ENCODE measurements at regions not wholly inside any gene's neighbourhood (a gene's known extent, or its start where the extent isn't known, plus 50 kb on each side); places are given as distances from the start of the nearest gene placed in this dataset.

GRCh38 chr2:106020821-106021661, 173.1 kb downstream of the UXS1 start:
- H2BK15ac ChIP-seq (ENCODE audit: low read length) = no peak overlapping the region
- no peak overlapping the region for H4K91ac ChIP-seq (ENCODE audit: low read depth, low read length, poor library complexity)
- H3K27me3 ChIP-seq (ENCODE audit: control insufficient read depth in 3 of 3, insufficient read depth in 3 of 3, low read depth in 1 of 3, low read length in 3 of 3) = peaks cover 0 to 8% (median 0%) of the 10 kb centered on the region in 3 experiments
- peaks cover 0 to 5% of the 10 kb centered on the region in 2 donors for H3K4me1 ChIP-seq (ENCODE audit: control insufficient read depth in 2 of 2, insufficient read depth in 1 of 2, low read depth in 1 of 2, low read length in 2 of 2)
- H4K8ac ChIP-seq (ENCODE audit: low read depth, low read length) = no peak overlapping the region
- no peak overlapping the region for H2BK5ac ChIP-seq (ENCODE audit: low read length)
- no peak overlapping the region for H3K4me2 ChIP-seq (ENCODE audit: insufficient read depth, low read length, poor library complexity, severe bottlenecking)
- H3K36me3 ChIP-seq (replicated peaks in 1 of 2; ENCODE audit: control insufficient read depth in 2 of 2, insufficient read depth in 2 of 2, low read length in 2 of 2) = no peaks in the 10 kb centered on the region
- no CpG with 5 or more reads among the region's 12 CpGs for WGBS, 2 donors (ENCODE audit: extremely low coverage in 2 of 2, insufficient read length in 2 of 2, insufficient replicate concordance in 1 of 2)
- H2BK12ac ChIP-seq (ENCODE audit: low read length) = no peak overlapping the region
- no peaks in the 10 kb centered on the region for H3K9me3 ChIP-seq (replicated peaks in 1 of 2; ENCODE audit: control insufficient read depth in 2 of 2, insufficient read depth in 1 of 2, low read depth in 1 of 2, low read length in 2 of 2)
- H3K79me1 ChIP-seq (ENCODE audit: low read depth, low read length) = no peaks in the 10 kb centered on the region
- H2AFZ ChIP-seq (ENCODE audit: low read length) = no peak overlapping the region
- H3K27ac ChIP-seq (replicated peaks; ENCODE audit: low read length) = no peak overlapping the region
- H3K18ac ChIP-seq (ENCODE audit: low read length) = no peak overlapping the region
- no peak overlapping the region for H3K14ac ChIP-seq (ENCODE audit: low read length)
- H2AK5ac ChIP-seq (ENCODE audit: low read depth, low read length) = no peak overlapping the region
- no peak overlapping the region for H2BK120ac ChIP-seq (ENCODE audit: low read depth, low read length)
- no peak overlapping the region for H3K4ac ChIP-seq (ENCODE audit: low read length)
- no peak overlapping the region for H3K9ac ChIP-seq (ENCODE audit: low read depth, low read length, poor library complexity)
- no peak overlapping the region for H3K23ac ChIP-seq (ENCODE audit: low read depth, low read length, poor library complexity)
- H3K4me3 ChIP-seq (ENCODE audit: low read length in 2 of 2) = no peak overlapping the region
- no peak for DNase-seq (ENCODE audit: low spot score)

- H3K4me1 ChIP-seq (ENCODE audit: control insufficient read depth in 2 of 2, insufficient read depth in 1 of 2, low read depth in 1 of 2, low read length in 2 of 2) = peaks cover 0 to 5% of the 10 kb centered on the region in 2 donors
- no peak overlapping the region for H3K4me3 ChIP-seq (ENCODE audit: low read length in 2 of 2)
- no peak overlapping the region for H4K91ac ChIP-seq (ENCODE audit: low read depth, low read length, poor library complexity)
- no peak overlapping the region for H3K4ac ChIP-seq (ENCODE audit: low read length)
- H2BK120ac ChIP-seq (ENCODE audit: low read depth, low read length) = no peak overlapping the region
- H3K23ac ChIP-seq (ENCODE audit: low read depth, low read length, poor library complexity) = no peak overlapping the region
- no peaks in the 10 kb centered on the region for H3K79me1 ChIP-seq (ENCODE audit: low read depth, low read length)
- H3K14ac ChIP-seq (ENCODE audit: low read length) = no peak overlapping the region
- no peak overlapping the region for H2BK5ac ChIP-seq (ENCODE audit: low read length)
- no peak overlapping the region for H3K9ac ChIP-seq (ENCODE audit: low read depth, low read length, poor library complexity)
- no peak overlapping the region for H2AK5ac ChIP-seq (ENCODE audit: low read depth, low read length)
- no peak overlapping the region for H3K27ac ChIP-seq (replicated peaks; ENCODE audit: low read length)
- no peaks in the 10 kb centered on the region for H3K36me3 ChIP-seq (replicated peaks in 1 of 2; ENCODE audit: control insufficient read depth in 2 of 2, insufficient read depth in 2 of 2, low read length in 2 of 2)
- no peak overlapping the region for H2AFZ ChIP-seq (ENCODE audit: low read length)
- no peak for DNase-seq (ENCODE audit: low spot score)
- H3K9me3 ChIP-seq (replicated peaks in 1 of 2; ENCODE audit: control insufficient read depth in 2 of 2, insufficient read depth in 1 of 2, low read depth in 1 of 2, low read length in 2 of 2) = no peaks in the 10 kb centered on the region
- no CpG with 5 or more reads among the region's 4 CpGs for WGBS, 2 donors (ENCODE audit: extremely low coverage in 2 of 2, insufficient read length in 2 of 2, insufficient replicate concordance in 1 of 2)
- H4K8ac ChIP-seq (ENCODE audit: low read depth, low read length) = no peak overlapping the region
- H3K4me2 ChIP-seq (ENCODE audit: insufficient read depth, low read length, poor library complexity, severe bottlenecking) = no peak overlapping the region
- no peak overlapping the region for H3K18ac ChIP-seq (ENCODE audit: low read length)
- peaks cover 0 to 8% (median 0%) of the 10 kb centered on the region in 3 experiments for H3K27me3 ChIP-seq (ENCODE audit: control insufficient read depth in 3 of 3, insufficient read depth in 3 of 3, low read depth in 1 of 3, low read length in 3 of 3)
- no peak overlapping the region for H2BK12ac ChIP-seq (ENCODE audit: low read length)
- H2BK15ac ChIP-seq (ENCODE audit: low read length) = no peak overlapping the region
Observed at GRCh38 chr2:106020032-106020431, 174.1 kb downstream of the UXS1 start.

GRCh38 chr2:106018141-106018540, 176.0 kb downstream of the UXS1 start:
- Histone ChIP-seq H3K4me3 (ENCODE audit: low read length in 2 of 2) (no peak overlapping the region), H3K4me2 (ENCODE audit: insufficient read depth, low read length, poor library complexity, severe bottlenecking) (no peak overlapping the region), H3K27me3 (ENCODE audit: control insufficient read depth in 3 of 3, insufficient read depth in 3 of 3, low read depth in 1 of 3, low read length in 3 of 3) (peaks cover 0 to 5% (median 0%) of the 10 kb centered on the region in 3 experiments), H3K79me1 (ENCODE audit: low read depth, low read length) (no peaks in the 10 kb centered on the region), H2AK5ac (ENCODE audit: low read depth, low read length) (no peak overlapping the region), H3K9me3 (replicated peaks in 1 of 2; ENCODE audit: control insufficient read depth in 2 of 2, insufficient read depth in 1 of 2, low read depth in 1 of 2, low read length in 2 of 2) (no peaks in the 10 kb centered on the region), H3K4me1 (ENCODE audit: control insufficient read depth in 2 of 2, insufficient read depth in 1 of 2, low read depth in 1 of 2, low read length in 2 of 2) (peaks cover 0 to 5% of the 10 kb centered on the region in 2 donors), H2BK15ac (ENCODE audit: low read length) (no peak overlapping the region), H3K23ac (ENCODE audit: low read depth, low read length, poor library complexity) (no peak overlapping the region), H3K14ac (ENCODE audit: low read length) (no peak overlapping the region), H3K4ac (ENCODE audit: low read length) (no peak overlapping the region), H2AFZ (ENCODE audit: low read length) (no peak overlapping the region), H2BK120ac (ENCODE audit: low read depth, low read length) (no peak overlapping the region), H4K8ac (ENCODE audit: low read depth, low read length) (no peak overlapping the region), H3K27ac (replicated peaks; ENCODE audit: low read length) (no peak overlapping the region), H3K36me3 (replicated peaks in 1 of 2; ENCODE audit: control insufficient read depth in 2 of 2, insufficient read depth in 2 of 2, low read length in 2 of 2) (no peaks in the 10 kb centered on the region), H4K91ac (ENCODE audit: low read depth, low read length, poor library complexity) (no peak overlapping the region), H2BK5ac (ENCODE audit: low read length) (no peak overlapping the region), H2BK12ac (ENCODE audit: low read length) (no peak overlapping the region), H3K18ac (ENCODE audit: low read length) (no peak overlapping the region), H3K9ac (ENCODE audit: low read depth, low read length, poor library complexity) (no peak overlapping the region)
- WGBS, 2 donors (ENCODE audit: extremely low coverage in 2 of 2, insufficient read length in 2 of 2, insufficient replicate concordance in 1 of 2) = no CpG with 5 or more reads among the region's 5 CpGs
- DNase-seq (ENCODE audit: low spot score) = no peak

GRCh38 chr2:106012591-106013347, 181.3 kb downstream of the UXS1 start:
- no peak overlapping the region for H3K14ac ChIP-seq (ENCODE audit: low read length)

More at GRCh38 chr2:106012591-106013347, 181.3 kb downstream of the UXS1 start:
- Histone ChIP-seq H3K4me2 (ENCODE audit: insufficient read depth, low read length, poor library complexity, severe bottlenecking) (no peak overlapping the region), H3K27ac (replicated peaks; ENCODE audit: low read length) (no peak overlapping the region), H2BK5ac (ENCODE audit: low read length) (no peak overlapping the region), H3K4me1 (ENCODE audit: control insufficient read depth in 2 of 2, insufficient read depth in 1 of 2, low read depth in 1 of 2, low read length in 2 of 2) (no peaks in the 10 kb centered on the region), H3K4me3 (ENCODE audit: low read length in 2 of 2) (no peak overlapping the region), H3K36me3 (replicated peaks in 1 of 2; ENCODE audit: control insufficient read depth in 2 of 2, insufficient read depth in 2 of 2, low read length in 2 of 2) (no peaks in the 10 kb centered on the region), H2BK12ac (ENCODE audit: low read length) (no peak overlapping the region), H2BK15ac (ENCODE audit: low read length) (no peak overlapping the region), H3K23ac (ENCODE audit: low read depth, low read length, poor library complexity) (no peak overlapping the region), H4K8ac (ENCODE audit: low read depth, low read length) (no peak overlapping the region), H3K9me3 (replicated peaks in 1 of 2; ENCODE audit: control insufficient read depth in 2 of 2, insufficient read depth in 1 of 2, low read depth in 1 of 2, low read length in 2 of 2) (peaks cover 0 to 5% of the 10 kb centered on the region in 2 donors), H4K91ac (ENCODE audit: low read depth, low read length, poor library complexity) (no peak overlapping the region), H3K79me1 (ENCODE audit: low read depth, low read length) (no peaks in the 10 kb centered on the region), H3K18ac (ENCODE audit: low read length) (no peak overlapping the region), H2AK5ac (ENCODE audit: low read depth, low read length) (no peak overlapping the region), H2BK120ac (ENCODE audit: low read depth, low read length) (no peak overlapping the region), H3K9ac (ENCODE audit: low read depth, low read length, poor library complexity) (no peak overlapping the region), H3K4ac (ENCODE audit: low read length) (no peak overlapping the region), H3K27me3 (ENCODE audit: control insufficient read depth in 3 of 3, insufficient read depth in 3 of 3, low read depth in 1 of 3, low read length in 3 of 3) (no peaks in the 10 kb centered on the region), H2AFZ (ENCODE audit: low read length) (no peak overlapping the region)
- no peak for DNase-seq (ENCODE audit: low spot score)
- WGBS, 2 donors (ENCODE audit: extremely low coverage in 2 of 2, insufficient read length in 2 of 2, insufficient replicate concordance in 1 of 2) = no CpG with 5 or more reads among the region's 3 CpGs

Measured in neuronal stem cell (in vitro differentiated cells).